GM23248 (cell line): ENCODE measurements at regions not wholly inside any gene's neighbourhood (a gene's known extent, or its start where the extent isn't known, plus 50 kb on each side); places are given as distances from the start of the nearest gene placed in this dataset.

Source experiments
- EZH2 ChIP-seq: fragments of 200-600 bp; sonication (generic); IDR thresholded peaks from 2 replicates; pipeline ENCODE4 v1.6.1; 2018; ENCODE audit warnings: antibody characterized with exemption, mild to moderate bottlenecking; ENCODE audit not compliant: insufficient read depth, poor library complexity, severe bottlenecking
- EZH2phosphoT487 ChIP-seq: fragments of 200-600 bp; sonication (generic); IDR thresholded peaks from 2 replicates; pipeline ENCODE4 v1.6.1; 2018; ENCODE audit warnings: antibody characterized with exemption, moderate library complexity, mild to moderate bottlenecking, low read depth; ENCODE audit not compliant: insufficient read depth

DNA sequence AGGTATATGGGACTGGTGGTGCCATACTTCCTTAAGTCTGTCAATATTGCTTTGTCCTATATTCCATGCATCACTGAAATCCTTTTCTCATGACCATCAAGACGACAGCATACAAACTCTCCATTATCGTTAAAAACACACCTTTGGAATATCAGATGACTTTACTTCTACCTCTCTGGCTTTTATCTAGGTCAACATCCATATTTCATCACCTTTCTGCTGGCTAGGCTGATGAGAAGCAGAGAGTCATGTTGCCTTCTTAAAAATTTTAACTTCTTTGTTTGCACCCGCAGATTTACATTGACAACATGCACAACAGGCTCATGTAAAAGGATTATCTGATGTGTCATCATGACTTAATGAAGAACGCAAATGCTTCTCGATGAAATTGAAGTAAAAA is 771.4 kb downstream of the OLFM4 start:
- TF ChIP-seq EZH2phosphoT487 = no peak
- no peak for TF ChIP-seq EZH2
